Mesenchymal stem cell (in vitro differentiated cells and primary cell): ENCODE measurements at regions not wholly inside any gene's neighbourhood (a gene's known extent, or its start where the extent isn't known, plus 50 kb on each side); places are given as distances from the start of the nearest gene placed in this dataset.

Source experiments
- DNase-seq: peaks from one replicate; pipeline ENCODE4 v3.0.0-alpha.2; 2013
- H2AFZ ChIP-seq: one replicate; pipeline ENCODE4 v1.6.1; 2013; ENCODE audit warnings: low read depth, mild to moderate bottlenecking, control low read depth, inconsistent platforms, low read length, moderate library complexity
- H2AK5ac ChIP-seq: 2 replicates; pipeline ENCODE4 v1.6.1; 2013; ENCODE audit warnings: low read length, moderate library complexity, mild to moderate bottlenecking, inconsistent platforms; ENCODE audit not compliant: severe bottlenecking
- H2BK120ac ChIP-seq: one replicate; pipeline ENCODE4 v1.6.1; 2013; ENCODE audit warnings: low read depth, mild to moderate bottlenecking, inconsistent platforms, low read length, moderate library complexity
- H2BK12ac ChIP-seq, 2 experiments: one replicate each; pipeline ENCODE4 v1.6.1; 2013; ENCODE audit warnings: inconsistent platforms in 2 of 2, low read length in 2 of 2, mild to moderate bottlenecking in 2 of 2, moderate library complexity in 2 of 2, control low read depth in 1 of 2
- H2BK15ac ChIP-seq: one replicate; pipeline ENCODE4 v1.6.1; 2013; ENCODE audit warnings: mild to moderate bottlenecking, low read depth, inconsistent platforms; ENCODE audit not compliant: poor library complexity, severe bottlenecking
- H2BK5ac ChIP-seq: 2 replicates; pipeline ENCODE4 v1.6.1; 2013; ENCODE audit warnings: low read depth, mild to moderate bottlenecking, low read length, control low read depth, inconsistent platforms; ENCODE audit not compliant: poor library complexity, severe bottlenecking
- H3K14ac ChIP-seq, 2 experiments: one replicate each; pipeline ENCODE4 v1.6.1; 2013; ENCODE audit warnings: inconsistent platforms in 2 of 2, low read length in 2 of 2, control low read depth in 1 of 2, mild to moderate bottlenecking in 1 of 2, moderate library complexity in 1 of 2
- H3K18ac ChIP-seq, 2 experiments: one replicate each; pipeline ENCODE4 v1.6.1; 2013; ENCODE audit warnings: inconsistent platforms in 2 of 2, low read length in 2 of 2, control low read depth in 1 of 2, low read depth in 1 of 2, mild to moderate bottlenecking in 1 of 2
- H3K23ac ChIP-seq, 2 experiments: one replicate each; pipeline ENCODE4 v1.6.1; 2013; ENCODE audit warnings: inconsistent platforms in 2 of 2, low read length in 2 of 2, mild to moderate bottlenecking in 2 of 2, moderate library complexity in 2 of 2, control low read depth in 1 of 2
- H3K27ac ChIP-seq: 2 replicates; pipeline ENCODE4 v1.5.1; 2013; ENCODE audit warnings: mild to moderate bottlenecking, moderate library complexity, low read length, control low read depth, inconsistent platforms; ENCODE audit not compliant: poor library complexity, severe bottlenecking
- H3K27me3 ChIP-seq, 2 experiments: 2 replicates each; pipeline versions ENCODE4 v1.6.1 to v1.7.0; 2013; ENCODE audit warnings: low read length in 2 of 2, mild to moderate bottlenecking in 2 of 2, moderate library complexity in 2 of 2, control low read depth in 1 of 2, inconsistent platforms in 1 of 2; ENCODE audit not compliant: control insufficient read depth in 1 of 2, insufficient read depth in 1 of 2
- H3K36me3 ChIP-seq, 2 experiments: 2 replicates each; pipeline versions ENCODE4 v1.6.1 to v1.7.0; 2013; ENCODE audit warnings: low read length in 2 of 2, control low read depth in 1 of 2, inconsistent platforms in 1 of 2, low read depth in 1 of 2, mild to moderate bottlenecking in 1 of 2; ENCODE audit not compliant: insufficient read depth in 2 of 2, control insufficient read depth in 1 of 2
- H3K4ac ChIP-seq, 2 experiments: one replicate each; pipeline ENCODE4 v1.6.1; 2013; ENCODE audit warnings: inconsistent platforms in 2 of 2, low read length in 2 of 2, mild to moderate bottlenecking in 2 of 2, moderate library complexity in 2 of 2, control low read depth in 1 of 2, low read depth in 1 of 2
- H3K4me1 ChIP-seq: 2 replicates; pipeline ENCODE4 v1.6.1; 2013; ENCODE audit warnings: low read depth, low read length, control low read depth; ENCODE audit not compliant: control insufficient read depth, insufficient read depth
- H3K4me2 ChIP-seq: 2 replicates; pipeline ENCODE4 v1.6.1; 2013; ENCODE audit warnings: low read length, mild to moderate bottlenecking, inconsistent platforms; ENCODE audit not compliant: poor library complexity, severe bottlenecking
- H3K4me3 ChIP-seq, 2 experiments: 2 replicates each; pipeline versions ENCODE4 v1.5.1 to v1.7.0; 2013; ENCODE audit warnings: low read length in 2 of 2, mild to moderate bottlenecking in 2 of 2, control low read depth in 1 of 2, low read depth in 1 of 2; ENCODE audit not compliant: insufficient read depth in 1 of 2
- H3K79me1 ChIP-seq: replicated peaks from 2 replicates; pipeline ENCODE4 v1.6.1; 2013; ENCODE audit warnings: mild to moderate bottlenecking, control low read depth, low read length, inconsistent platforms; ENCODE audit not compliant: poor library complexity, severe bottlenecking
- H3K9ac ChIP-seq: 2 replicates; pipeline ENCODE4 v1.7.0; 2013; ENCODE audit warnings: mild to moderate bottlenecking, low read length, moderate library complexity
- H3K9me3 ChIP-seq: 2 replicates; pipeline ENCODE4 v1.7.0; 2013; ENCODE audit warnings: mild to moderate bottlenecking, low read length; ENCODE audit not compliant: control insufficient read depth
- H4K8ac ChIP-seq: one replicate; pipeline ENCODE4 v1.6.1; 2013; ENCODE audit warnings: inconsistent platforms, mild to moderate bottlenecking, low read length, moderate library complexity
- H4K91ac ChIP-seq: one replicate; pipeline ENCODE4 v1.6.1; 2013; ENCODE audit warnings: mild to moderate bottlenecking, low read length, inconsistent platforms
- WGBS: methylation state at CpG from one replicate; pipeline ENCODE4 v1.1.7; 2013; ENCODE audit warnings: mixed read lengths; 5-methylcytosine and 5-hydroxymethylcytosine counted together

GRCh38 chr10:78176320-78177317, 143.0 kb downstream of the RPS24 start:
- DNase-seq: no peak
- Histone ChIP-seq H3K27ac (no peak overlapping the region), H2AK5ac (no peak overlapping the region), H3K18ac (no peak overlapping the region), H2BK120ac (no peak overlapping the region), H2BK12ac (no peak overlapping the region), H3K4me2 (no peak overlapping the region), H2BK5ac (no peak overlapping the region), H3K9ac (no peak overlapping the region), H3K23ac (no peak overlapping the region), H4K91ac (no peak overlapping the region), H2AFZ (no peak overlapping the region), H3K9me3 (no peaks in the 10 kb centered on the region), H3K79me1 (no peaks in the 10 kb centered on the region), H3K27me3 (peaks cover 36 to 95% of the 10 kb centered on the region in 2 experiments), H3K36me3 (no peaks in the 10 kb centered on the region), H3K14ac (no peak overlapping the region), H3K4ac (no peak overlapping the region), H3K4me3 (no peak overlapping the region), H3K4me1 (no peaks in the 10 kb centered on the region), H4K8ac (no peak overlapping the region), H2BK15ac (no peak overlapping the region)
- WGBS: 91% methylated on average over 24 of the region's 24 CpGs

GRCh38 chr10:78177491-78178185, 144.0 kb downstream of the RPS24 start:
- DNase-seq: no peak
- H3K23ac ChIP-seq: no peak overlapping the region
- H4K91ac ChIP-seq: no peak overlapping the region
- no peak overlapping the region for H3K4me2 ChIP-seq
- no peak overlapping the region for H4K8ac ChIP-seq
- H2BK15ac ChIP-seq: no peak overlapping the region
- no peak overlapping the region for H3K14ac ChIP-seq
- H3K27me3 ChIP-seq: peaks cover 36 to 85% of the 10 kb centered on the region in 2 experiments
- H3K27ac ChIP-seq: no peak overlapping the region
- WGBS: 90% methylated on average over 18 of the region's 20 CpGs
- no peak overlapping the region for H2BK5ac ChIP-seq
- H2AFZ ChIP-seq: no peak overlapping the region
- no peak overlapping the region for H3K4me3 ChIP-seq
- no peak overlapping the region for H2BK12ac ChIP-seq
- H3K4me1 ChIP-seq: no peaks in the 10 kb centered on the region
- no peak overlapping the region for H3K18ac ChIP-seq
- H2AK5ac ChIP-seq: no peak overlapping the region
- H3K9me3 ChIP-seq: no peaks in the 10 kb centered on the region
- no peak overlapping the region for H2BK120ac ChIP-seq
- no peaks in the 10 kb centered on the region for H3K36me3 ChIP-seq
- H3K9ac ChIP-seq: no peak overlapping the region
- H3K79me1 ChIP-seq: no peaks in the 10 kb centered on the region
- no peak overlapping the region for H3K4ac ChIP-seq

GRCh38 chr10:78178397-78178796, 144.7 kb downstream of the RPS24 start:
- H3K36me3 ChIP-seq: no peaks in the 10 kb centered on the region
- H3K27me3 ChIP-seq: peaks cover 38 to 78% of the 10 kb centered on the region in 2 experiments
- H3K79me1 ChIP-seq: no peaks in the 10 kb centered on the region
- 78% methylated on average over 8 of the region's 8 CpGs for WGBS
- H2AFZ ChIP-seq: no peak overlapping the region
- H3K4ac ChIP-seq: no peak overlapping the region
- H2BK15ac ChIP-seq: no peak overlapping the region
- H3K4me1 ChIP-seq: no peaks in the 10 kb centered on the region
- H3K4me2 ChIP-seq: no peak overlapping the region
- no peak overlapping the region for H4K8ac ChIP-seq
- no peak overlapping the region for H3K9ac ChIP-seq
- no peak overlapping the region for H2AK5ac ChIP-seq
- no peak overlapping the region for H3K27ac ChIP-seq
- no peak overlapping the region for H3K23ac ChIP-seq
- no peak overlapping the region for H3K18ac ChIP-seq
- no peak overlapping the region for H2BK120ac ChIP-seq
- H2BK5ac ChIP-seq: no peak overlapping the region
- no peaks in the 10 kb centered on the region for H3K9me3 ChIP-seq
- H3K14ac ChIP-seq: no peak overlapping the region
- no peak overlapping the region for H3K4me3 ChIP-seq
- DNase-seq: no peak
- no peak overlapping the region for H2BK12ac ChIP-seq
- no peak overlapping the region for H4K91ac ChIP-seq

GRCh38 chr10:78178940-78179339, 145.3 kb downstream of the RPS24 start:
- no peaks in the 10 kb centered on the region for H3K9me3 ChIP-seq
- 66% methylated on average over 6 of the region's 7 CpGs for WGBS
- no peak overlapping the region for H2AK5ac ChIP-seq
- no peak overlapping the region for H3K4ac ChIP-seq
- H3K27ac ChIP-seq: no peak overlapping the region
- H2AFZ ChIP-seq: no peak overlapping the region
- H2BK120ac ChIP-seq: no peak overlapping the region
- no peak overlapping the region for H3K14ac ChIP-seq
- no peak overlapping the region for H3K23ac ChIP-seq
- H2BK12ac ChIP-seq: no peak overlapping the region
- H3K18ac ChIP-seq: no peak overlapping the region
- no peaks in the 10 kb centered on the region for H3K4me1 ChIP-seq
- no peak overlapping the region for H2BK5ac ChIP-seq
- H3K4me2 ChIP-seq: no peak overlapping the region
- H3K9ac ChIP-seq: no peak overlapping the region
- H3K27me3 ChIP-seq: peaks cover 38 to 73% of the 10 kb centered on the region in 2 experiments
- no peak overlapping the region for H4K8ac ChIP-seq
- H3K36me3 ChIP-seq: no peaks in the 10 kb centered on the region
- DNase-seq: no peak
- H3K4me3 ChIP-seq: no peak overlapping the region
- no peak overlapping the region for H2BK15ac ChIP-seq
- H3K79me1 ChIP-seq: no peaks in the 10 kb centered on the region
- no peak overlapping the region for H4K91ac ChIP-seq
